ENCODE measurements at regions not wholly inside any gene's neighbourhood (a gene's known extent, or its start where the extent isn't known, plus 50 kb on each side); places are given as distances from the start of the nearest gene placed in this dataset.

DNA sequence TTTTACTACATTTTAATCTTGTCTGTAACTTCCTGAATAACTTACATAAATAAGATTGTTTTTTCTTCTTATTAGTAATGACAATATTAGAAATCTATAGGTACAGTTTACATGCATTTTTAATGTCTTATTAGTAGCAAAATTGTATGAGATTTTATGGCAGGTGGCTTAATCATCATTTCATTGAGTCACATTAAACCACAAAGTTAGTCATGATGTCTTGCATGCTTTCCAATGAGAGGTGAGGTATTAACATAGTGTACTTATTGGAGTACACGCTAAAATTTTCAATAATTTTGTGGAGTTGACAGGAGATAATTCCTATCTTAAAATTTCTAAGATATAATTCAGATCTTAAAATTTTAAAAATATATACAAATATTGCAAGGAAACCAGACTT lies 989.6 kb upstream of the ARRDC3 start:
- TF ChIP-seq CTCF (IDR thresholded peaks at IDR 0.05) (no peak), POLR2A (IDR thresholded peaks at IDR 0.05) (no peak)
